ENCODE measurements at regions not wholly inside any gene's neighbourhood (a gene's known extent, or its start where the extent isn't known, plus 50 kb on each side); places are given as distances from the start of the nearest gene placed in this dataset.
"Not testable (repeated sequence)": the region's sequence is repeated elsewhere in the genome, so short reads cannot be mapped to it uniquely, and the experiment has no call there.

- Mint-ChIP-seq H3K27ac (no peak overlapping the region), H3K4me1 (peaks cover 4% of the 10 kb centered on the region), H3K36me3 (peaks cover 41% of the 10 kb centered on the region), H3K9me3 (peaks cover 64% of the 10 kb centered on the region), H3K4me3 (no peak overlapping the region), H3K27me3 (ENCODE audit: low read depth) (no peaks in the 10 kb centered on the region)
- DNase-seq (ENCODE audit: low spot score), result no peak
- no peak for ATAC-seq
- POLR2A ChIA-PET, result no interaction called here
- CTCF ChIA-PET, result no interaction called here
- TF ChIP-seq ZNF281 (CRISPR knock-in tag; IDR thresholded peaks at IDR 0.05) (no peak), ATF2 (CRISPR knock-in tag; IDR thresholded peaks at IDR 0.05; ENCODE audit: borderline replicate concordance, low read depth) (no peak), ZMAT4 (CRISPR knock-in tag; IDR thresholded peaks at IDR 0.05) (no peak), AFF4 (CRISPR knock-in tag; IDR thresholded peaks at IDR 0.05; ENCODE audit: borderline replicate concordance) (no peak), SMAD3 (CRISPR knock-in tag; IDR thresholded peaks at IDR 0.05; ENCODE audit: borderline replicate concordance) (no peak)
Measured at GRCh38 chr5:165410476-165410875, 1905.1 kb downstream of the MAT2B start.

GRCh38 chr5:165411532-165411931, 1906.1 kb downstream of the MAT2B start:
- Mint-ChIP-seq H3K36me3 (peaks cover 35% of the 10 kb centered on the region), H3K9me3 (peaks cover 62% of the 10 kb centered on the region)
- H3K27ac Mint-ChIP-seq; DNase-seq (ENCODE audit: low spot score); H3K4me1 Mint-ChIP-seq; H3K4me3 Mint-ChIP-seq; POLR2A ChIA-PET; ATAC-seq; CTCF ChIA-PET; H3K27me3 Mint-ChIP-seq (ENCODE audit: low read depth): not testable (repeated sequence)
- peak; percentile 84; the same call in 1 of the 2 replicates for TF ChIP-seq HMGA2 (CRISPR knock-in tag; IDR thresholded peaks at IDR 0.05)

GRCh38 chr5:165420493-165420892, 1915.1 kb downstream of the MAT2B start:
- CTCF ChIA-PET, result no interaction called here

More at GRCh38 chr5:165420493-165420892, 1915.1 kb downstream of the MAT2B start:
- DNase-seq (ENCODE audit: low spot score), result no peak
- no peaks in the 10 kb centered on the region for H3K27me3 Mint-ChIP-seq (ENCODE audit: low read depth)
- no peak overlapping the region for H3K27ac Mint-ChIP-seq
- peaks cover 21% of the 10 kb centered on the region for H3K9me3 Mint-ChIP-seq
- H3K36me3 Mint-ChIP-seq, result peaks cover 11% of the 10 kb centered on the region
- no peak for TF ChIP-seq ATF3 (CRISPR knock-in tag; conservative IDR thresholded peaks at IDR 0.05)
- TF ChIP-seq ZNF232 (CRISPR knock-in tag; IDR thresholded peaks at IDR 0.05), result no peak
- TF ChIP-seq MYBL2 (CRISPR knock-in tag; IDR thresholded peaks at IDR 0.05), result no peak
- TF ChIP-seq JAZF1 (CRISPR knock-in tag; IDR thresholded peaks at IDR 0.05), result no peak
- no peak for TF ChIP-seq GRHL2 (CRISPR knock-in tag; IDR thresholded peaks at IDR 0.05; ENCODE audit: insufficient replicate concordance, severe bottlenecking)
- TF ChIP-seq ARID4B (CRISPR knock-in tag; IDR thresholded peaks at IDR 0.05; ENCODE audit: borderline replicate concordance), result no peak
- TF ChIP-seq PRRX2 (CRISPR knock-in tag; IDR thresholded peaks at IDR 0.05), result no peak
- TF ChIP-seq ESRRA (CRISPR knock-in tag; IDR thresholded peaks at IDR 0.05; ENCODE audit: borderline replicate concordance), result no peak
- no peak for TF ChIP-seq USF2 (CRISPR knock-in tag; IDR thresholded peaks at IDR 0.05)
- TF ChIP-seq ELF4 (CRISPR knock-in tag; IDR thresholded peaks at IDR 0.05; ENCODE audit: low read depth), result no peak
- no peaks in the 10 kb centered on the region for H3K4me1 Mint-ChIP-seq
- ATAC-seq, result no peak
- H3K4me3 Mint-ChIP-seq, result no peak overlapping the region
- POLR2A ChIA-PET, result no interaction called here
